Endothelial cell (in vitro differentiated cells): ENCODE measurements at regions not wholly inside any gene's neighbourhood (a gene's known extent, or its start where the extent isn't known, plus 50 kb on each side); places are given as distances from the start of the nearest gene placed in this dataset.
"Not testable (repeated sequence)": the region's sequence is repeated elsewhere in the genome, so short reads cannot be mapped to it uniquely, and the experiment has no call there.

Experiments
- DNase-seq: peaks from one replicate; pipeline ENCODE4 v3.0.0; 2021; ENCODE audit warnings: low spot score
- H3K27ac Mint-ChIP-seq: one replicate; pipeline ENCODE4 v1.8.0; 2021; ENCODE audit warnings: mixed read lengths, inconsistent platforms; ENCODE audit not compliant: unreplicated experiment
- H3K27me3 Mint-ChIP-seq: one replicate; pipeline ENCODE4 v1.8.0; 2021; ENCODE audit warnings: mild to moderate bottlenecking, moderate library complexity, mixed read lengths, inconsistent platforms; ENCODE audit not compliant: unreplicated experiment
- H3K36me3 Mint-ChIP-seq: one replicate; pipeline ENCODE4 v1.8.0; 2021; ENCODE audit warnings: mild to moderate bottlenecking, low read depth, mixed read lengths, inconsistent platforms; ENCODE audit not compliant: unreplicated experiment
- H3K4me1 Mint-ChIP-seq: one replicate; pipeline ENCODE4 v1.8.0; 2021; ENCODE audit warnings: mild to moderate bottlenecking, mixed read lengths, inconsistent platforms; ENCODE audit not compliant: unreplicated experiment
- H3K4me3 Mint-ChIP-seq: one replicate; pipeline ENCODE4 v1.8.0; 2021; ENCODE audit warnings: mild to moderate bottlenecking, mixed read lengths, inconsistent platforms; ENCODE audit not compliant: unreplicated experiment
- H3K9me3 Mint-ChIP-seq: one replicate; pipeline ENCODE4 v1.8.0; 2021; ENCODE audit warnings: mixed read lengths, inconsistent platforms; ENCODE audit not compliant: unreplicated experiment
- TF ChIP-seq, protein P1 (sequence below): fragments of 200-600 bp; sonication (generic); IDR thresholded peaks from one replicate; pipeline ENCODE4 v1.5.0; 2021; ENCODE audit warnings: antibody characterized with exemption; ENCODE audit not compliant: unreplicated experiment

DNA sequence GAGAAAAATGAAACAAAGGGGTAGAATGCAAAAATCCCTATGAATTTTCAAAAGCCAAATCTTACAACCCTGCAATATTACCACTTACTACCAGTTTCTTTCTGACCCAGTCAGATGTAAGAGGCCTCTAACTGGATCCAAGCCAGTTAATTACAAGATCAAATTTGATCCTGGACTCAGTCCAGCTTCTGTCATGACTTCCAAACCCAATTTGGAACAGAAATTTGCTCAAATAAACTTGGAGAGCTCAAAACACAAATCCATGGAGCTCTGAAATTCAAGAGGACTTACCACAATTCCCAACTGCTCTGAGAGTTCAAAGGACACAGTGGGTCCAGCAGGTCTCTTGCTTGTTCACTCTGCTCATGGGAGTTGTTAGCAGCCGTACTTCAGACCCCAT is 1271.7 kb upstream of the SLC39A10 start:
- Mint-ChIP-seq H3K27me3 (no peaks in the 10 kb centered on the region), H3K36me3 (peaks cover 5% of the 10 kb centered on the region), H3K9me3 (peaks cover 8% of the 10 kb centered on the region), H3K4me3 (no peak overlapping the region), H3K27ac (no peak overlapping the region), H3K4me1 (no peaks in the 10 kb centered on the region)
- TF ChIP-seq, protein P1, sequence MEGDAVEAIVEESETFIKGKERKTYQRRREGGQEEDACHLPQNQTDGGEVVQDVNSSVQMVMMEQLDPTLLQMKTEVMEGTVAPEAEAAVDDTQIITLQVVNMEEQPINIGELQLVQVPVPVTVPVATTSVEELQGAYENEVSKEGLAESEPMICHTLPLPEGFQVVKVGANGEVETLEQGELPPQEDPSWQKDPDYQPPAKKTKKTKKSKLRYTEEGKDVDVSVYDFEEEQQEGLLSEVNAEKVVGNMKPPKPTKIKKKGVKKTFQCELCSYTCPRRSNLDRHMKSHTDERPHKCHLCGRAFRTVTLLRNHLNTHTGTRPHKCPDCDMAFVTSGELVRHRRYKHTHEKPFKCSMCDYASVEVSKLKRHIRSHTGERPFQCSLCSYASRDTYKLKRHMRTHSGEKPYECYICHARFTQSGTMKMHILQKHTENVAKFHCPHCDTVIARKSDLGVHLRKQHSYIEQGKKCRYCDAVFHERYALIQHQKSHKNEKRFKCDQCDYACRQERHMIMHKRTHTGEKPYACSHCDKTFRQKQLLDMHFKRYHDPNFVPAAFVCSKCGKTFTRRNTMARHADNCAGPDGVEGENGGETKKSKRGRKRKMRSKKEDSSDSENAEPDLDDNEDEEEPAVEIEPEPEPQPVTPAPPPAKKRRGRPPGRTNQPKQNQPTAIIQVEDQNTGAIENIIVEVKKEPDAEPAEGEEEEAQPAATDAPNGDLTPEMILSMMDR, result no peak
- DNase-seq, result no peak

GRCh38 chr2:194383401-194383800 is 1273.6 kb upstream of the SLC39A10 start:
- no peak overlapping the region for H3K27ac Mint-ChIP-seq
- no peaks in the 10 kb centered on the region for H3K27me3 Mint-ChIP-seq
- peaks cover 9% of the 10 kb centered on the region for H3K36me3 Mint-ChIP-seq
- peaks cover 8% of the 10 kb centered on the region for H3K9me3 Mint-ChIP-seq
- no peak overlapping the region for H3K4me3 Mint-ChIP-seq
- no peaks in the 10 kb centered on the region for H3K4me1 Mint-ChIP-seq
- TF ChIP-seq, protein P1, result no peak
- no peak for DNase-seq

GRCh38 chr2:194382221-194382620 is 1274.8 kb upstream of the SLC39A10 start:
- TF ChIP-seq, protein P1, result no peak
- Mint-ChIP-seq H3K9me3 (peaks cover 8% of the 10 kb centered on the region), H3K4me3 (no peak overlapping the region), H3K4me1 (no peaks in the 10 kb centered on the region), H3K27me3 (no peaks in the 10 kb centered on the region), H3K27ac (no peak overlapping the region), H3K36me3 (peaks cover 9% of the 10 kb centered on the region)
- no peak for DNase-seq

GRCh38 chr2:194380011-194380410 is 1277.0 kb upstream of the SLC39A10 start:
- Mint-ChIP-seq H3K27ac (no peak overlapping the region), H3K4me3 (no peak overlapping the region), H3K4me1 (no peaks in the 10 kb centered on the region), H3K27me3 (no peaks in the 10 kb centered on the region), H3K9me3 (peaks cover 8% of the 10 kb centered on the region), H3K36me3 (peaks cover 9% of the 10 kb centered on the region)
- DNase-seq, result no peak
- TF ChIP-seq, protein P1, result no peak

GRCh38 chr2:194367390-194367789 is 1289.6 kb upstream of the SLC39A10 start:
- not testable (repeated sequence) for H3K36me3 Mint-ChIP-seq, H3K4me1 Mint-ChIP-seq, H3K27me3 Mint-ChIP-seq, DNase-seq, H3K9me3 Mint-ChIP-seq, H3K4me3 Mint-ChIP-seq, H3K27ac Mint-ChIP-seq

- Mint-ChIP-seq H3K4me1 (no peaks in the 10 kb centered on the region), H3K27me3 (no peaks in the 10 kb centered on the region), H3K9me3 (peaks cover 7% of the 10 kb centered on the region), H3K4me3 (no peak overlapping the region), H3K27ac (no peak overlapping the region), H3K36me3 (no peaks in the 10 kb centered on the region)
- TF ChIP-seq, protein P1, result no peak
- DNase-seq, result no peak
These were observed 1293.1 kb upstream of the SLC39A10 start for GRCh38 chr2:194363878-194364277.
